Stimulated activated effector memory CD8-positive, alpha-beta T cell treated with anti-CD3 and anti-CD28 coated beads, Interleukin-12 subunit alpha, Interleukin-12 subunit beta, amount 100 ng/mL, for 72 hours (primary cell): ENCODE measurements at regions not wholly inside any gene's neighbourhood (a gene's known extent, or its start where the extent isn't known, plus 50 kb on each side); places are given as distances from the start of the nearest gene placed in this dataset.
"Not testable (repeated sequence)": the region's sequence is repeated elsewhere in the genome, so short reads cannot be mapped to it uniquely, and the experiment has no call there.

ENCODE experiments used
- ATAC-seq: fragments of 150-1000 bp; cut with Tn5 transposase; 2 replicates; pipeline ENCODE4 v1.10.0; 2021
- DNase-seq, 2 donors: peaks; one replicate each; pipeline ENCODE4 v3.0.0; 2021 to 2022; ENCODE audit warnings: low spot score in 2 of 2
- H3K27ac Mint-ChIP-seq: one replicate; pipeline ENCODE4 v1.8.0; 2022; ENCODE audit warnings: mild to moderate bottlenecking, mixed read lengths
- H3K36me3 Mint-ChIP-seq: one replicate; pipeline ENCODE4 v1.8.0; 2022; ENCODE audit warnings: mild to moderate bottlenecking, mixed read lengths
- H3K4me1 Mint-ChIP-seq: one replicate; pipeline ENCODE4 v1.8.0; 2022; ENCODE audit warnings: mixed read lengths
- H3K4me3 Mint-ChIP-seq: one replicate; pipeline ENCODE4 v1.8.0; 2022; ENCODE audit warnings: mild to moderate bottlenecking, mixed read lengths
- H3K9me3 Mint-ChIP-seq: one replicate; pipeline ENCODE4 v1.8.0; 2022; ENCODE audit warnings: mixed read lengths

GRCh38 chr16:85528528-85529387, 84.4 kb upstream of the GSE1 start:
- Mint-ChIP-seq H3K27ac (no peak overlapping the region), H3K9me3 (no peaks in the 10 kb centered on the region), H3K4me1 (no peaks in the 10 kb centered on the region), H3K4me3 (no peak overlapping the region), H3K36me3 (no peaks in the 10 kb centered on the region)
- DNase-seq (no peak), ATAC-seq (peak; percentile 59)

- no peak for ATAC-seq
- no peak overlapping the region for H3K27ac Mint-ChIP-seq
- no peaks in the 10 kb centered on the region for H3K36me3 Mint-ChIP-seq
- H3K4me3 Mint-ChIP-seq: no peak overlapping the region
- no peak for DNase-seq
- no peaks in the 10 kb centered on the region for H3K9me3 Mint-ChIP-seq
- H3K4me1 Mint-ChIP-seq: no peaks in the 10 kb centered on the region
Measured at GRCh38 chr16:85529489-85530369, 83.4 kb upstream of the GSE1 start.

GRCh38 chr16:85530370-85530739, 82.8 kb upstream of the GSE1 start:
- ATAC-seq (no peak), DNase-seq (no peak)
- Mint-ChIP-seq H3K36me3 (no peaks in the 10 kb centered on the region), H3K4me1 (no peaks in the 10 kb centered on the region), H3K9me3 (no peaks in the 10 kb centered on the region), H3K27ac (no peak overlapping the region), H3K4me3 (no peak overlapping the region)

- ATAC-seq (no peak), DNase-seq (no peak)
- Mint-ChIP-seq H3K4me1 (peaks cover 5% of the 10 kb centered on the region), H3K9me3 (no peaks in the 10 kb centered on the region), H3K27ac (no peak overlapping the region), H3K4me3 (no peak overlapping the region), H3K36me3 (no peaks in the 10 kb centered on the region)
Measured at GRCh38 chr16:85531516-85531915, 81.6 kb upstream of the GSE1 start.

GRCh38 chr16:85532147-85532546, 81.0 kb upstream of the GSE1 start:
- DNase-seq (no peak), ATAC-seq (no peak)
- Mint-ChIP-seq H3K36me3 (no peaks in the 10 kb centered on the region), H3K4me1 (peaks cover 5% of the 10 kb centered on the region), H3K4me3 (no peak overlapping the region), H3K27ac (no peak overlapping the region), H3K9me3 (no peaks in the 10 kb centered on the region)

GRCh38 chr16:85533593-85533992, 79.5 kb upstream of the GSE1 start:
- H3K36me3 Mint-ChIP-seq, H3K9me3 Mint-ChIP-seq, H3K4me3 Mint-ChIP-seq, H3K27ac Mint-ChIP-seq, ATAC-seq, H3K4me1 Mint-ChIP-seq, DNase-seq: not testable (repeated sequence)

GRCh38 chr16:85534536-85535351, 78.4 kb upstream of the GSE1 start:
- ATAC-seq (no peak), DNase-seq (no peak)
- H3K4me3 Mint-ChIP-seq: no peak overlapping the region
- H3K4me1 Mint-ChIP-seq: peaks cover 5% of the 10 kb centered on the region
- peaks cover 2% of the 10 kb centered on the region for H3K9me3 Mint-ChIP-seq
- H3K27ac Mint-ChIP-seq: no peak overlapping the region
- no peaks in the 10 kb centered on the region for H3K36me3 Mint-ChIP-seq

- ATAC-seq (no peak), DNase-seq (no peak)
- Mint-ChIP-seq H3K4me1 (peaks cover 5% of the 10 kb centered on the region), H3K4me3 (no peak overlapping the region), H3K27ac (peak overlapping the region; percentile 26), H3K36me3 (no peaks in the 10 kb centered on the region), H3K9me3 (peaks cover 4% of the 10 kb centered on the region)
Measured at GRCh38 chr16:85535352-85536072, 77.6 kb upstream of the GSE1 start.

- H3K4me1 Mint-ChIP-seq: peaks cover 5% of the 10 kb centered on the region
- H3K4me3 Mint-ChIP-seq: no peak overlapping the region
- DNase-seq: no peak
- H3K9me3 Mint-ChIP-seq: peaks cover 4% of the 10 kb centered on the region
- ATAC-seq: no peak
- peak overlapping the region; percentile 26 for H3K27ac Mint-ChIP-seq
- H3K36me3 Mint-ChIP-seq: no peaks in the 10 kb centered on the region
Measured at GRCh38 chr16:85536073-85536410, 77.1 kb upstream of the GSE1 start.

- H3K4me1 Mint-ChIP-seq: peaks cover 8% of the 10 kb centered on the region
- ATAC-seq (no peak), DNase-seq (no peak)
- H3K4me3 Mint-ChIP-seq: no peak overlapping the region
- H3K36me3 Mint-ChIP-seq: no peaks in the 10 kb centered on the region
- peaks cover 4% of the 10 kb centered on the region for H3K9me3 Mint-ChIP-seq
- peak overlapping the region; percentile 29 for H3K27ac Mint-ChIP-seq
Measured at GRCh38 chr16:85536411-85537330, 76.5 kb upstream of the GSE1 start.

- no peaks in the 10 kb centered on the region for H3K36me3 Mint-ChIP-seq
- ATAC-seq: no peak
- peaks cover 4% of the 10 kb centered on the region for H3K9me3 Mint-ChIP-seq
- H3K27ac Mint-ChIP-seq: no peak overlapping the region
- DNase-seq: no peak
- H3K4me1 Mint-ChIP-seq: peaks cover 11% of the 10 kb centered on the region
- H3K4me3 Mint-ChIP-seq: no peak overlapping the region
Measured at GRCh38 chr16:85537331-85537788, 75.8 kb upstream of the GSE1 start.

GRCh38 chr16:85537795-85538401, 75.2 kb upstream of the GSE1 start:
- Mint-ChIP-seq H3K36me3 (no peaks in the 10 kb centered on the region), H3K27ac (no peak overlapping the region), H3K9me3 (peaks cover 4% of the 10 kb centered on the region), H3K4me3 (no peak overlapping the region), H3K4me1 (peaks cover 11% of the 10 kb centered on the region)
- ATAC-seq (no peak), DNase-seq (no peak)

GRCh38 chr16:85539084-85539483, 74.0 kb upstream of the GSE1 start:
- Mint-ChIP-seq H3K27ac (no peak overlapping the region), H3K9me3 (peaks cover 4% of the 10 kb centered on the region), H3K4me1 (peaks cover 11% of the 10 kb centered on the region), H3K4me3 (no peak overlapping the region), H3K36me3 (no peaks in the 10 kb centered on the region)
- DNase-seq: no peak
- ATAC-seq: no peak
